ENCODE measurements at regions not wholly inside any gene's neighbourhood (a gene's known extent, or its start where the extent isn't known, plus 50 kb on each side); places are given as distances from the start of the nearest gene placed in this dataset.

GRCh38 chr16:7887316-7887715 lies 554.7 kb downstream of the RBFOX1 start (continued):
- TF ChIP-seq CTCF (IDR thresholded peaks at IDR 0.05; ENCODE audit: control extremely low read depth in 1 of 3, insufficient read depth in 1 of 3, low read depth in 1 of 3, low read length in 3 of 3), result no peak
